H1 (cell line): ENCODE measurements at regions not wholly inside any gene's neighbourhood (a gene's known extent, or its start where the extent isn't known, plus 50 kb on each side); places are given as distances from the start of the nearest gene placed in this dataset.

Source experiments
- CTCF ChIA-PET: fragments of 300-600 bp; sonication (Branson Sonifier 250); formaldehyde crosslinking; loops from one replicate; lab custom pipeline; 2021; ENCODE audit not compliant: partially characterized antibody; lab: Charles Lee
- POLR2A ChIA-PET: fragments of 300-600 bp; sonication (Branson Sonifier 250); formaldehyde crosslinking; loops from one replicate; lab custom pipeline; 2021; ENCODE audit warnings: inconsistent platforms; ENCODE audit not compliant: partially characterized antibody; lab: Charles Lee
- DNase-seq, 2 experiments: peaks; one replicate each; pipeline versions ENCODE4 v3.0.0 to v3.0.0-alpha.2; 2010 to 2022; ENCODE audit warnings: low spot score in 2 of 2, low read depth in 1 of 2, mixed read lengths in 1 of 2
- FAIRE-seq: peaks from 2 replicates; lab custom pipeline; 2011; peaks lifted over from hg19 to GRCh38; lab: Jason Lieb, UNC
- H2AFZ ChIP-seq: 2 replicates; pipeline ENCODE4 v1.8.1; 2012; ENCODE audit warnings: low read length, inconsistent platforms
- H2AK5ac ChIP-seq: 2 replicates; pipeline ENCODE4 v1.6.1; 2013; ENCODE audit warnings: low read depth, low read length
- H2BK120ac ChIP-seq: replicated peaks from 2 replicates; pipeline ENCODE3; 2013; ENCODE audit warnings: low read depth, low read length, inconsistent platforms
- H2BK12ac ChIP-seq: 2 replicates; pipeline ENCODE4 v1.6.1; 2013; ENCODE audit warnings: low read depth, low read length
- H2BK15ac ChIP-seq: 2 replicates; pipeline ENCODE4 v1.6.1; 2013; ENCODE audit warnings: low read length
- H2BK20ac ChIP-seq: 2 replicates; pipeline ENCODE4 v1.6.1; 2013; ENCODE audit warnings: low read length
- H2BK5ac ChIP-seq: 2 replicates; pipeline ENCODE4 v1.6.1; 2013; ENCODE audit warnings: low read depth, low read length
- H3K14ac ChIP-seq: 2 replicates; pipeline ENCODE4 v1.6.1; 2013; ENCODE audit warnings: inconsistent platforms; ENCODE audit not compliant: insufficient read length
- H3K18ac ChIP-seq: 2 replicates; pipeline ENCODE4 v1.6.1; 2013; ENCODE audit warnings: low read length; ENCODE audit errors: extremely low read depth
- H3K23ac ChIP-seq: 2 replicates; pipeline ENCODE4 v1.6.1; 2013; ENCODE audit warnings: inconsistent platforms; ENCODE audit not compliant: insufficient read length
- H3K23me2 ChIP-seq: 2 replicates; pipeline ENCODE4 v1.6.1; 2013; ENCODE audit warnings: low read depth, low read length
- H3K27ac ChIP-seq: 2 replicates; pipeline ENCODE4 v1.6.1; 2011; ENCODE audit warnings: low read depth, low read length, inconsistent platforms
- H3K27me3 ChIP-seq, 4 experiments: replicated peaks in 1 of 4; 1 replicate in 1 of 4; 2 replicates in 3 of 4; pipeline versions ENCODE4 v1.6.1 to v1.8.1; 2011 to 2013; ENCODE audit warnings: low read length in 3 of 4, mild to moderate bottlenecking in 3 of 4, inconsistent platforms in 2 of 4, mixed read lengths in 2 of 4, moderate library complexity in 1 of 4; ENCODE audit not compliant: control insufficient read depth in 3 of 4, insufficient read depth in 3 of 4; ENCODE audit errors: extremely low read depth in 1 of 4
- H3K36me3 ChIP-seq, 4 experiments: 2 replicates each; pipeline versions ENCODE4 v1.6.1 to v1.8.1; 2011 to 2013; ENCODE audit warnings: mild to moderate bottlenecking in 4 of 4, low read length in 3 of 4, moderate library complexity in 2 of 4, control low read depth in 1 of 4, inconsistent platforms in 1 of 4; ENCODE audit not compliant: insufficient read depth in 4 of 4, control insufficient read depth in 2 of 4
- H3K4ac ChIP-seq: replicated peaks from 2 replicates; pipeline ENCODE3; 2013; ENCODE audit warnings: low read length, low read depth, mixed read lengths, inconsistent platforms; ENCODE audit not compliant: insufficient read length
- H3K4me1 ChIP-seq, 4 experiments: replicated peaks in 1 of 4; 1 replicate in 1 of 4; 2 replicates in 3 of 4; pipeline versions ENCODE4 v1.6.1 to v1.8.1; 2011 to 2013; ENCODE audit warnings: low read length in 3 of 4, inconsistent platforms in 2 of 4, mixed read lengths in 1 of 4; ENCODE audit not compliant: insufficient read depth in 4 of 4, control insufficient read depth in 3 of 4
- H3K4me2 ChIP-seq, 2 experiments: 2 replicates each; pipeline versions ENCODE4 v1.6.1 to v1.8.1; 2011 to 2013; ENCODE audit warnings: low read depth in 2 of 2, low read length in 2 of 2, control low read depth in 1 of 2, inconsistent platforms in 1 of 2, mild to moderate bottlenecking in 1 of 2; ENCODE audit not compliant: insufficient read depth in 1 of 2
- H3K4me3 ChIP-seq, 4 experiments: fragments of 200-600, 300-600 bp in 1 of 4; sonication (generic), shearing (Covaris generic), sonication (Bioruptor Twin) in 1 of 4; 2 replicates each; pipeline versions ENCODE4 v1.5.1 to v1.8.1; 2011 to 2016; ENCODE audit warnings: low read length in 4 of 4, low read depth in 3 of 4, control low read depth in 2 of 4, inconsistent platforms in 2 of 4, mild to moderate bottlenecking in 2 of 4, mixed read lengths in 1 of 4, moderate library complexity in 1 of 4; ENCODE audit not compliant: insufficient read depth in 2 of 4; ENCODE audit errors: extremely low read depth in 1 of 4
- H3K56ac ChIP-seq: replicated peaks from 2 replicates; pipeline ENCODE3; 2013; ENCODE audit warnings: low read depth, mild to moderate bottlenecking, mixed read lengths, low read length, inconsistent platforms; ENCODE audit not compliant: insufficient read length
- H3K79me1 ChIP-seq: 2 replicates; pipeline ENCODE4 v1.6.1; 2013; ENCODE audit warnings: low read depth, low read length, control low read depth
- H3K79me2 ChIP-seq, 2 experiments: 2 replicates each; pipeline versions ENCODE4 v1.6.1 to v1.8.1; 2012 to 2013; ENCODE audit warnings: low read length in 2 of 2, mild to moderate bottlenecking in 2 of 2, inconsistent platforms in 1 of 2; ENCODE audit not compliant: insufficient read depth in 2 of 2, control insufficient read depth in 1 of 2
- H3K9ac ChIP-seq, 4 experiments: replicated peaks in 1 of 4; 1 replicate in 1 of 4; 2 replicates in 3 of 4; pipeline versions ENCODE4 v1.6.1 to v1.8.1; 2011 to 2013; ENCODE audit warnings: low read depth in 3 of 4, low read length in 3 of 4, control low read depth in 2 of 4, mild to moderate bottlenecking in 2 of 4, moderate library complexity in 2 of 4, inconsistent platforms in 1 of 4; ENCODE audit errors: extremely low read depth in 1 of 4
- H3K9me3 ChIP-seq, 2 experiments: 2 replicates each; pipeline versions ENCODE4 v1.6.1 to v1.8.1; 2012 to 2013; ENCODE audit warnings: mild to moderate bottlenecking in 2 of 2, moderate library complexity in 2 of 2, control low read depth in 1 of 2, inconsistent platforms in 1 of 2, low read depth in 1 of 2, low read length in 1 of 2, mixed read lengths in 1 of 2; ENCODE audit not compliant: insufficient read depth in 2 of 2
- H4K20me1 ChIP-seq, 2 experiments: replicated peaks in 1 of 2; 2 replicates each; pipeline versions ENCODE3 to v1.8.1; 2011 to 2013; ENCODE audit warnings: inconsistent platforms in 2 of 2, low read length in 2 of 2, mild to moderate bottlenecking in 1 of 2; ENCODE audit not compliant: insufficient read depth in 2 of 2, control insufficient read depth in 1 of 2
- H4K5ac ChIP-seq: 2 replicates; pipeline ENCODE4 v1.6.1; 2013; ENCODE audit warnings: low read length, low read depth, mixed read lengths, inconsistent platforms; ENCODE audit not compliant: insufficient read length
- H4K8ac ChIP-seq: 2 replicates; pipeline ENCODE4 v1.8.0; 2013; ENCODE audit warnings: mild to moderate bottlenecking, moderate library complexity, low read length, inconsistent platforms; ENCODE audit not compliant: insufficient read depth; ENCODE audit errors: extremely low read depth
- H4K91ac ChIP-seq: replicated peaks from 2 replicates; pipeline ENCODE3; 2013; ENCODE audit warnings: low read length, mixed read lengths, inconsistent platforms; ENCODE audit not compliant: insufficient read length
- CBX8 ChIP-seq: fragments of 300-800, 300-1000 bp; sonication (generic); IDR thresholded peaks from 2 replicates; pipeline ENCODE4 v1.7.1; 2016; ENCODE audit warnings: low read depth, low read length, borderline replicate concordance
- CEBPB ChIP-seq: IDR thresholded peaks from 2 replicates; pipeline ENCODE4 v1.6.1; 2012; ENCODE audit warnings: low read depth, low read length
- CTCF ChIP-seq, 3 experiments: IDR thresholded peaks; 1 replicate in 2 of 3; 2 replicates in 1 of 3; pipeline versions ENCODE4 v1.5.1 to v1.6.1; 2011; ENCODE audit warnings: low read length in 3 of 3, mild to moderate bottlenecking in 3 of 3, inconsistent platforms in 2 of 3, low read depth in 1 of 3, moderate library complexity in 1 of 3; ENCODE audit not compliant: insufficient read depth in 1 of 3; ENCODE audit errors: control extremely low read depth in 1 of 3
- E2F6 ChIP-seq: IDR thresholded peaks from 2 replicates; pipeline ENCODE4 v1.6.1; 2012; ENCODE audit warnings: inconsistent platforms
- GABPA ChIP-seq: IDR thresholded peaks from 2 replicates; pipeline ENCODE4 v1.6.1; 2011; ENCODE audit warnings: mild to moderate bottlenecking, low read length, moderate library complexity, borderline replicate concordance; ENCODE audit not compliant: insufficient read depth
- KDM5A ChIP-seq: fragments of 200-600 bp; IDR thresholded peaks from 2 replicates; pipeline ENCODE4 v1.7.1; 2012; ENCODE audit warnings: mild to moderate bottlenecking, low read length, inconsistent platforms, mixed read lengths
- MAFK ChIP-seq: IDR thresholded peaks from 2 replicates; pipeline ENCODE4 v1.6.1; 2012; ENCODE audit warnings: low read depth, mild to moderate bottlenecking, improper control_type of control experiment, low read length
- SP4 ChIP-seq: IDR thresholded peaks from 2 replicates; pipeline ENCODE4 v1.6.1; 2012; ENCODE audit warnings: low read length, inconsistent platforms
- WGBS, 2 experiments: shearing (Covaris generic) in 1 of 2; methylation state at CpG; one replicate each; pipeline versions ENCODE4 v1.1.6 to v1.1.7; 2013 to 2015; ENCODE audit warnings: low lambda C conversion rate in 2 of 2, mixed read lengths in 2 of 2, inconsistent platforms in 1 of 2, low coverage in 1 of 2, missing lambda C conversion rate in 1 of 2; ENCODE audit not compliant: insufficient replicate concordance in 2 of 2, insufficient coverage in 1 of 2, insufficient read length in 1 of 2; ENCODE audit errors: extremely low coverage in 1 of 2, missing lambda C conversion rate in 1 of 2; 5-methylcytosine and 5-hydroxymethylcytosine counted together

- ChIA-PET CTCF (interaction anchor here (1.2 kb wide), 1 partner anchor 30 kb away, joined by 3 read pairs; no protein-coding TSS in a partner anchor), POLR2A (no interaction called here)
- WGBS, 2 experiments = 94% methylated on average over 2 of the region's 2 CpGs; no CpG with 5 or more reads in 1 of the 2 experiments
- TF ChIP-seq GABPA (no peak), E2F6 (no peak), SP4 (no peak), MAFK (no peak), KDM5A (no peak), CEBPB (no peak), CTCF (IDR thresholded peaks at IDR 0.05; ENCODE audit: control extremely low read depth in 1 of 3, insufficient read depth in 1 of 3, low read depth in 1 of 3, low read length in 3 of 3) (no peak), CBX8 (no peak)
These were observed 311.5 kb downstream of the EDEM1 start for GRCh38 chr3:5498981-5499380.

More at GRCh38 chr3:5498981-5499380, 311.5 kb downstream of the EDEM1 start:
- Histone ChIP-seq H3K27ac (no peak overlapping the region), H3K9ac (no peak overlapping the region), H2AK5ac (no peak overlapping the region), H3K79me1 (no peaks in the 10 kb centered on the region), H2BK5ac (no peak overlapping the region), H3K56ac (no peak overlapping the region), H4K8ac (no peak overlapping the region), H4K20me1 (no peaks in the 10 kb centered on the region), H2BK12ac (no peak overlapping the region), H4K91ac (no peak overlapping the region), H2AFZ (no peak overlapping the region), H3K36me3 (no peaks in the 10 kb centered on the region), H4K5ac (no peak overlapping the region), H3K27me3 (no peaks in the 10 kb centered on the region), H3K18ac (no peak overlapping the region), H2BK20ac (no peak overlapping the region), H3K23me2 (no peaks in the 10 kb centered on the region), H2BK15ac (no peak overlapping the region), H3K14ac (no peak overlapping the region), H3K4me3 (no peak overlapping the region), H3K9me3 (no peaks in the 10 kb centered on the region), H3K79me2 (no peaks in the 10 kb centered on the region), H2BK120ac (no peak overlapping the region), H3K4me1 (peaks cover 0 to 3% (median 0%) of the 10 kb centered on the region in 4 experiments; a peak in 1 of 7 replicates), H3K4ac (no peak overlapping the region), H3K4me2 (no peak overlapping the region), H3K23ac (no peak overlapping the region)
- DNase-seq (no peak), FAIRE-seq (no peak)
